NCI-H2227 (cell line): ENCODE measurements at regions not wholly inside any gene's neighbourhood (a gene's known extent, or its start where the extent isn't known, plus 50 kb on each side); places are given as distances from the start of the nearest gene placed in this dataset.

ENCODE experiments used
- DNase-seq: peaks from one replicate; lab custom pipeline; 2025; ENCODE audit not compliant: unreplicated experiment; lab: John Stamatoyannopoulos, UW

DNA sequence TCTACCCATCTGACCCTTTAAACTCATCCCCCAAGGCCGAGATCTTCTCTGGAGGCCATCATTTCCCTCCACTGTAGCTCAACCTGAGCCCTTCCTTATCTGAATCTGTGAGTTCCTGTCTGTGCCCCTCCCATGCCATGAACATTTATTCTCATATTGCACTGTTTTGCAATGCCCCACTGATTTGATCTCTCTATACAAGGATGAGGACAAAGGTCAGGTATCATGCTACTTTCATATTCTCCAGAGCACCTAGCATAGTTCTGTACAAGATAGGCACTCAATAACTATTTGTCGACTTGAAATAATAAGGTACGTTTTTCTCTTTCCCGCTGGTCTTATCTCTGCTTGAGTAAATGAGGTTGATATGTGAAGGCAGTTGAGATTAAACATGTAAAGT is 135.5 kb downstream of the KLF5 start:
- DNase-seq, result no peak

DNA sequence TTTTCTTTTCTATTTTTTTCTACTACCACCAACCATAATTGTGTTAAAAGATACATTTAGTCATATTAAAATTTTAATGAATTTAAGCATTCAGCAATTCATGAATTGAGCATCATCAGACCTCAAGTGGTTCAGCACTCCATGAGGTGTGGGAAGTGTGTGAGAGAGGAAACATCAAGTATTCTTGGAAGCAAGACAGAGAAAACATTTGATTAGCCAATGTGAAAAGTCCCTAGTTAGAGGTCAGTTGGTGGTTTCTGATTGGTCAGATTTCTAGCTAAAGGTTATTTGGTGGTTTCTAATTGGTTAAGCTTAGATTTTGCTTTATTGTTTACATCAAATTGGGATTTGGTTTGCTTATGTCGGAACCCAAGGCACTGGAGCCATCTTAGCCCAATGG is 134.7 kb downstream of the KLF5 start:
- DNase-seq, result no peak

- DNase-seq, result no peak
Observed at GRCh38 chr13:73190477-73190876, 131.7 kb downstream of the KLF5 start.

GRCh38 chr13:73189776-73190175 is 131.0 kb downstream of the KLF5 start:
- DNase-seq, result no peak

DNA sequence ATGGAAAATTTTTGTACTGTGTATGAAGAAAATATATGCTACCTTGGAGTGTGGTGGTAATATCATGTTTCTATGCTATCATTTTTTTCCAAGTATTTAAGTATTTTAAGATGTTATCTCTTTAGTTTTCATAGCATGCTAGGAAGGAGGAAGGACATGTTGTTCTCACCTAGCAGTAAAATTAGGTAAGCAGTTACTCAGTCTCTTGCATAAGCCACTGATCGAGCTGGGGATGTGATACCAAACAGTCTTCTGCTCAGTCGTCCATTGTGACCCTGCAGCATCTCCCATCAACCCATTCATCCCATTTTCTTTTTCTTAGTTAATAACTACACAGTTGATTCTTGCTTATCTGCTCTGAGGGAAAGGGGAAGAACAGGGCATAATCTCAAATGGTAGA is 130.6 kb downstream of the KLF5 start:
- no peak for DNase-seq

DNA sequence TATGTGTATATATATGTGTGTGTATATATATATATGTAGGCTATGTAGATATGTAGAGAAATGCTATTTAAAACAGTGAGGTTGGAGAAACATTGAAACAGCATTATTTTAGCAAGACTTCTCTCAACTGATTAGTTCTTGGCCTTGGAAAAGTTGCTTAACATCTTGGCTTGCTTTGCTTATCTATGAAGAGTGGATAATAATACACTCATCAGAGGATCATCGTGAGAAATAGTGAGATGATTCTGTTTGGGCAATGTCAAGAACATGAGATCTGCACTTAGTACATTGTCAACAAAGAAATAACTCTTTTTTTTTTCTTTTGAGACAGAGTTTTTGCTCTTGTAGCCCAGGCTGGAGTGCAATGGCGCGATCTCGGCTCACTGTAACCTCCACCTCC is 128.3 kb downstream of the KLF5 start:
- no peak for DNase-seq

GRCh38 chr13:73179650-73180274 is 121.0 kb downstream of the KLF5 start:
- no peak for DNase-seq

DNA sequence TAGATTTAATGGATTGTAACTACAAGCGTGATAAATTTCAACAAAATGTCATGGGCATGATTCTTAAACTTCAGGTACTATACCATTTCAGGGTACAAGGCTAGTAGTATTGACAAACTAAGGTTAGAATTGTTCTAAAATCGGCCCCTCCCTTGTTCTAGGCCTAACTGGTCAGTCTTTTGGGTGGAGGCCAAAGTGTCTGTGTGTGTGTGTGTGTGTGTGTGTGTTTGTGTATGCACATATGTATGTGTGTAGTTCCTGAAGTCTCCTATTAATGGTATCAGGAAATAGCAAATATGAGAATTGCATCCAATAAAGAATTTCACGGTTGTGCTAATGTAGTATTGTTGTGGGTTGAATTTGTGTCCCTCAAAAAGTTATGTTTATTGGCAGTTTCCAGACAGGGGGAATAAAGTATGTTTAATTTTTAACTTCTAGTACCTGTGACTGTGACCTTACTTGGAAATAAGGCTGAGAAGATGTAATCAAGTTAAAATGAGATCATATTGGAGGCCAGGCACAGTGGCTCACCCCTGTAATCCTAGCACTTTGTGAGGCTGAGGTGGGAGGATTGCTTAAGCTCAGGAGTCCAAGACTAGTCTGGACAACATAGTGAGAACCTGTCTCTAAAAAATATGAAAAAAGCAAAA is 119.2 kb downstream of the KLF5 start:
- DNase-seq, result no peak

GRCh38 chr13:73177017-73177416 is 118.2 kb downstream of the KLF5 start:
- DNase-seq, result no peak

GRCh38 chr13:73174521-73175010 is 115.8 kb downstream of the KLF5 start:
- DNase-seq, result no peak

DNA sequence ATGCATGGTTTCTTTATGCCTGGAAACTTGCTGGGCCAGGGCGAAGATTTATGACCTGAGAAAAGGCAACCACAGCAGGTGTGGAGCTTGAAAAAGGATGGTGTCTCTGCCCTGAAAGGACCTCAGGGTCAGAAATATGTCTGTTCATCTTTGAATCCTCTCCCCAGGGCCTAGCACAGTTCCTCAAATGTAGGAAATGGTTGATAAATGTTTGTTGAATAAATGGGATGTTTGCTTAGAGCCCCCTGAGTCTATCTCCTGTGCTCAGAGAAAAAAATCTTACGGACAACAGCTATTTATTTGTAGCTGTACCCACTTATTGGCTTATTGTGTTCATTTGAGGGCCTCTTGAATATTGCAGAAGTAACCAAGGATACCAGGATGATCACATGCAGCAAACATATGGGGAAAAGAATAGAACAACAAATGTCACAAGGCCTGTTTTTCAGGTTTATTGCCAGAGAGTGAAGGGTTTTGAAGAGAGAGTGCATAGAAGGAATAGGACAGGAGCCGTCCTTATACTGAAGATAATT is 114.5 kb downstream of the KLF5 start:
- DNase-seq, result no peak

DNA sequence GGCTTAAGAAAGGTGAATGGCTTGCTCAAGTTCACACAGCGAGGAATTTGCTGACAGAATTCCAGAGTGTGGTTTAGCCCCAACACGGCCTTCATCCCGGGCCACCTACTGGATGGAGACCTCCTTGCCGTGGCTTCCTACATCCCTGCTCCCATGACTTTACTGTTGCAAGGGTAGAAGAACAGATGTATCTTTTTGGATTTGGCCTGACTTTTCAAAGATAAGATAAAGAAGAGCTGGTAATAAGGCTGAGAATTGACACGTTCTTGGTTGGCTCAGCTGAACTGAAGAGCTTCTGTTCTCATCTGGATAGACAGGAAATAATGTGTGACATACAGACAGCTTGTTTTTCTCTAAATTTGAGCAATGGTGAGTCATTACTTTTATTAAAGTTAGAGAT is 113.1 kb downstream of the KLF5 start:
- DNase-seq, result no peak

- DNase-seq, result no peak
Observed at GRCh38 chr13:73171271-73171682, 112.5 kb downstream of the KLF5 start.

GRCh38 chr13:73169971-73170370 is 111.2 kb downstream of the KLF5 start:
- DNase-seq, result no peak

- DNase-seq, result no peak
Observed at GRCh38 chr13:73168953-73169401, 110.2 kb downstream of the KLF5 start.

DNA sequence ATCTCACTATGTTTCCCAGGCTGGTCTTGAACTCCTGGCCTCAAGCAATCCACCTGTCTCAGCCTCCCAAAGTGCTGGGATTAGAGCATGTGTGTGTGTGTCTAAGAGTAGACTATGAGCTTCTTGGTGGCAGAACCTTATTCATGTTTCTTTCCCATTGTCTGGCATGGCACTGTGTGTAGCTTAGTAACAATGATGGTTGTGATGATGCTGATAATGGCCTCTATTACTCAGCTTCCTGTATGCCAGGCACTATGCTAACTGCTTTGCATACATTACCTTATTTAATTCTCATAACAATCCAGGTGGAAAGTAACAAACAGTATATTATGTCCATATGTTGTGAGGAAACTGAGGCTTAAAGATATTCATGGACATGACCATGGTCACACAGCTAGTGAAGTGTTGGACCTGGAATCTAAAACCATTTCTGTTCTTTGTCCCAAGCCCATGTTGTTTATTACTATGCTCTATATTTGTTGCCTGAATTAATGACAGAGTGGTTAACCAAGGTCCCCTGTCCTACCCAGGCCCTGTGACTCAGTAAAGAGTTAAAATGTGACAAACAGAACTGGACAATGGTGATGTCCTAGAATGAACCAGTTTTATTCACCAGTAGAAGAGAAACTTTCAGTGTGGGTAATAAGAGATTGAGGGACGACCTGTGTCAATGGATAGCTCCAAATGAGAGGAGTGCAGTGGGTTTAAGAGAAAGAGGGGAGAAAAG is 109.6 kb downstream of the KLF5 start:
- no peak for DNase-seq

- no peak for DNase-seq
Observed at GRCh38 chr13:73167028-73167820, 108.4 kb downstream of the KLF5 start.

GRCh38 chr13:73166204-73166603 is 107.4 kb downstream of the KLF5 start:
- DNase-seq, result no peak

- no peak for DNase-seq
Observed at GRCh38 chr13:73162912-73163911, 104.4 kb downstream of the KLF5 start.
